ENCODE measurements at regions not wholly inside any gene's neighbourhood (a gene's known extent, or its start where the extent isn't known, plus 50 kb on each side); places are given as distances from the start of the nearest gene placed in this dataset.

DNA sequence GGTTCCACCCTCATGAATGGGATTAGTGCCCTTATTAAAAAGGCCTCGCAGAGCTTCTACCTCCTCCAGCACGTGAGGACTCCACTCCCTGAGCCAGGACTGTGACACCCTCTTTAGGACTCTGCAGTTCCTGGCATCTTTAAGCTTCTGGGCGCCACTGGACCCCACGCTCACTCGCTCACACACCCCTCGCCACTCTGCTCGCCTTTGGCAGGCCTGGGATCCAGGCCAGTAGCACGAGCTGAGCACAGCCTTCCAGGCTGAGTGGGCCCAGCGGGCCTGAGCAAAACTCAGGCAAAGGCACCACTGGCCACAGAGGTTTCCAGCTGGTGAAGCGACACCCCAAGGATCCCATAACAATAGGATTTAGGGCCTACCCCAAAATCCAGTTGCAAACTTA lies 107.9 kb upstream of the GPC1 start:
- Mint-ChIP-seq H3K27me3 (ENCODE audit: insufficient read depth, unreplicated experiment) (peaks cover 46% of the 10 kb centered on the region), H3K4me1 (ENCODE audit: insufficient read depth, unreplicated experiment) (peaks cover 9% of the 10 kb centered on the region), H3K9me3 (ENCODE audit: unreplicated experiment) (no peaks in the 10 kb centered on the region), H3K27ac (ENCODE audit: low read depth, unreplicated experiment) (no peak overlapping the region), H3K36me3 (ENCODE audit: insufficient read depth, unreplicated experiment) (peaks cover under 1% of the 10 kb centered on the region), H3K4me3 (ENCODE audit: unreplicated experiment) (no peak overlapping the region)
- DNase-seq (ENCODE audit: unreplicated experiment) = no peak
- TF ChIP-seq, protein P1, sequence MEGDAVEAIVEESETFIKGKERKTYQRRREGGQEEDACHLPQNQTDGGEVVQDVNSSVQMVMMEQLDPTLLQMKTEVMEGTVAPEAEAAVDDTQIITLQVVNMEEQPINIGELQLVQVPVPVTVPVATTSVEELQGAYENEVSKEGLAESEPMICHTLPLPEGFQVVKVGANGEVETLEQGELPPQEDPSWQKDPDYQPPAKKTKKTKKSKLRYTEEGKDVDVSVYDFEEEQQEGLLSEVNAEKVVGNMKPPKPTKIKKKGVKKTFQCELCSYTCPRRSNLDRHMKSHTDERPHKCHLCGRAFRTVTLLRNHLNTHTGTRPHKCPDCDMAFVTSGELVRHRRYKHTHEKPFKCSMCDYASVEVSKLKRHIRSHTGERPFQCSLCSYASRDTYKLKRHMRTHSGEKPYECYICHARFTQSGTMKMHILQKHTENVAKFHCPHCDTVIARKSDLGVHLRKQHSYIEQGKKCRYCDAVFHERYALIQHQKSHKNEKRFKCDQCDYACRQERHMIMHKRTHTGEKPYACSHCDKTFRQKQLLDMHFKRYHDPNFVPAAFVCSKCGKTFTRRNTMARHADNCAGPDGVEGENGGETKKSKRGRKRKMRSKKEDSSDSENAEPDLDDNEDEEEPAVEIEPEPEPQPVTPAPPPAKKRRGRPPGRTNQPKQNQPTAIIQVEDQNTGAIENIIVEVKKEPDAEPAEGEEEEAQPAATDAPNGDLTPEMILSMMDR (IDR thresholded peaks at IDR 0.05; ENCODE audit: unreplicated experiment) = no peak
- ChIA-PET POLR2A (no interaction called here), CTCF (no interaction called here)
- no TSS peak for BruUV-seq (replicated peaks)
- intact Hi-C loops (cut with micrococcal nuclease) = loop anchor here (10.0 kb wide), 1 partner anchor 107 kb away; the partner anchor contains the start of gene GPC1

DNA sequence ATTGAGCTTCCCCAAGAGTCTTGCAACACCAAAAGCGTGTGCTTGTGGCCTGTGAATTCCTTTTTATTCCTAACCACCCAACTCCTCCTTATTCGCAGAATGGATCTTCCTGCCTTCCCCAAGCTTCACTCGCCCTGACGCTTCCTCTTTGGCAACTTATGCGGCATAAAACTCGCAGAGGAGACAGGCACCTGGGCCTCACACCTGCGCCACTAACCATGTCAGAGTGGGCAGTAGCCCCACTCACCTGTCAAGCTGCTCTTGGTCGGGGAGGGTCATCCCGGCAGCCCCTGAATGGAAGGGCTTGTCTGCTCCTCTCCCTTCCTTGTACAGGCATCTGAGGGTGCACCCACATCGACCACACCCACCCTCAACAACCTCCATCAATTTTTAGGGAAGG lies 106.9 kb upstream of the GPC1 start:
- POLR2A ChIA-PET = interaction anchor here (0.8 kb wide), 1 partner anchor 15 kb away, joined by 3 read pairs; no protein-coding TSS in a partner anchor
- Mint-ChIP-seq H3K36me3 (ENCODE audit: insufficient read depth, unreplicated experiment) (no peaks in the 10 kb centered on the region), H3K27me3 (ENCODE audit: insufficient read depth, unreplicated experiment) (peaks cover 51% of the 10 kb centered on the region), H3K4me1 (ENCODE audit: insufficient read depth, unreplicated experiment) (peaks cover 6% of the 10 kb centered on the region), H3K9me3 (ENCODE audit: unreplicated experiment) (no peaks in the 10 kb centered on the region), H3K27ac (ENCODE audit: low read depth, unreplicated experiment) (no peak overlapping the region), H3K4me3 (ENCODE audit: unreplicated experiment) (no peak overlapping the region)
- CTCF ChIA-PET = no interaction called here
- intact Hi-C loops (cut with micrococcal nuclease) = loop anchor here (10.0 kb wide), 1 partner anchor 106 kb away; the partner anchor contains the start of gene GPC1
- BruUV-seq (replicated peaks) = no TSS peak
- no peak for DNase-seq (ENCODE audit: unreplicated experiment)
- TF ChIP-seq, protein P1 (IDR thresholded peaks at IDR 0.05; ENCODE audit: unreplicated experiment) = no peak

DNA sequence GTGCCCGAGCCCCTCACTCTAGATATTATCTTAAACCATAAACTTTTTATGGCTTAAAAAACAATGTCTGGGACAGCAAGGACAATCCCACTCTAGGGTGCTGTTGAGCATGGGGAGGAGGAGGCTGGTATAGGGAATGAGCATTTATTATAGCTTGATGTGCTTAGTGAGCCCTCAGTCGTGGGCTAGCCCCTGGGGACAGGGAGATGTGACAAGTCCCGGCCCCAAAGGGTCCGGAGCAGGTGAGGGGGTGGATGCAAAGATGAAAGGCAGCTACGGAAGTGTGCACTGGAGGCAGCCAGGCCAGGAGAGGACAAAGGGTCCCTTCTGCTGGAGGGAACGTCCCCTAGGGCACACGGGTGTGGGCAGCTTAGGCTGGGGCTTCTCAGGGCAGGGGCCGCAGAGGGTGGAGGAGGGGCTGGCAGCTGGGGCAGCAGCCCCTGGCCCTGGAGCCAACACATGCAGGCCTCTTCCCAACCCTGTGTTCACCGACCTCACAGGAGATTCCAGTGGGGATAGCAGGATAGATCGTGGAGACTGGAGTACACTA lies 106.3 kb upstream of the GPC1 start:
- H3K4me3 Mint-ChIP-seq (ENCODE audit: unreplicated experiment) = no peak overlapping the region
- TF ChIP-seq, protein P1 (IDR thresholded peaks at IDR 0.05; ENCODE audit: unreplicated experiment) = no peak
- ChIA-PET POLR2A (no interaction called here), CTCF (no interaction called here)
- H3K27me3 Mint-ChIP-seq (ENCODE audit: insufficient read depth, unreplicated experiment) = peaks cover 57% of the 10 kb centered on the region
- no peaks in the 10 kb centered on the region for H3K9me3 Mint-ChIP-seq (ENCODE audit: unreplicated experiment)
- no peak overlapping the region for H3K27ac Mint-ChIP-seq (ENCODE audit: low read depth, unreplicated experiment)
- intact Hi-C loops (cut with micrococcal nuclease) = loop anchor here (10.0 kb wide), 1 partner anchor 106 kb away; the partner anchor contains the start of gene GPC1
- BruUV-seq (replicated peaks) = no TSS peak
- DNase-seq (ENCODE audit: unreplicated experiment) = no peak
- peaks cover 6% of the 10 kb centered on the region for H3K4me1 Mint-ChIP-seq (ENCODE audit: insufficient read depth, unreplicated experiment)
- no peaks in the 10 kb centered on the region for H3K36me3 Mint-ChIP-seq (ENCODE audit: insufficient read depth, unreplicated experiment)

DNA sequence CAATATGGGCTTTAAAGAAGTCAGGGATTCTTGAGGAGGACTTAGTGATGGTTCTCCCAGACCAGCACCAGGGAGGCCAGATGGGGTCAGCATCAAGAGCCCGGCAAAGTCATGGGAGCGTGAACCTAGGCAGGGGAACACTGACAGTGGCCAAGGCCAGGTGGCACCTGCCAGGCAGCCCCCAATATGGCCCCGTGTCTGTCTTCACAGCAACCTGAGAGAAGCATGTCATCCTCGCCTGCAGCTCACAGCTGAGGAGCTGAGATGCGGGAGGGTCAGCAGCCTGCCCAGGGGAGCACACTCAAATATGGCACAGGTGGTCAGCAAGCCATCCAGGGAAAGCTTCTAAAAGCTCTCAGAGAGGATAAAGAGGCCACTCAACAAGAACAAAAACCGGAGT lies 105.7 kb upstream of the GPC1 start:
- no peaks in the 10 kb centered on the region for H3K9me3 Mint-ChIP-seq (ENCODE audit: unreplicated experiment)
- H3K4me3 Mint-ChIP-seq (ENCODE audit: unreplicated experiment) = no peak overlapping the region
- TF ChIP-seq, protein P1 (IDR thresholded peaks at IDR 0.05; ENCODE audit: unreplicated experiment) = no peak
- BruUV-seq (replicated peaks) = no TSS peak
- CTCF ChIA-PET = no interaction called here
- DNase-seq (ENCODE audit: unreplicated experiment) = no peak
- H3K36me3 Mint-ChIP-seq (ENCODE audit: insufficient read depth, unreplicated experiment) = no peaks in the 10 kb centered on the region
- intact Hi-C loops (cut with micrococcal nuclease) = loop anchor here (10.0 kb wide), 1 partner anchor 105 kb away; the partner anchor contains the start of gene GPC1
- POLR2A ChIA-PET = no interaction called here
- peaks cover 6% of the 10 kb centered on the region for H3K4me1 Mint-ChIP-seq (ENCODE audit: insufficient read depth, unreplicated experiment)
- no peak overlapping the region for H3K27ac Mint-ChIP-seq (ENCODE audit: low read depth, unreplicated experiment)
- H3K27me3 Mint-ChIP-seq (ENCODE audit: insufficient read depth, unreplicated experiment) = peaks cover 63% of the 10 kb centered on the region
